HuH-7.5 (cell line): ENCODE measurements at regions not wholly inside any gene's neighbourhood (a gene's known extent, or its start where the extent isn't known, plus 50 kb on each side); places are given as distances from the start of the nearest gene placed in this dataset.
"Not testable (repeated sequence)": the region's sequence is repeated elsewhere in the genome, so short reads cannot be mapped to it uniquely, and the experiment has no call there.

Experiments
- DNase-seq: peaks from one replicate; pipeline ENCODE4 v3.0.0; 2011; ENCODE audit warnings: low spot score

DNA sequence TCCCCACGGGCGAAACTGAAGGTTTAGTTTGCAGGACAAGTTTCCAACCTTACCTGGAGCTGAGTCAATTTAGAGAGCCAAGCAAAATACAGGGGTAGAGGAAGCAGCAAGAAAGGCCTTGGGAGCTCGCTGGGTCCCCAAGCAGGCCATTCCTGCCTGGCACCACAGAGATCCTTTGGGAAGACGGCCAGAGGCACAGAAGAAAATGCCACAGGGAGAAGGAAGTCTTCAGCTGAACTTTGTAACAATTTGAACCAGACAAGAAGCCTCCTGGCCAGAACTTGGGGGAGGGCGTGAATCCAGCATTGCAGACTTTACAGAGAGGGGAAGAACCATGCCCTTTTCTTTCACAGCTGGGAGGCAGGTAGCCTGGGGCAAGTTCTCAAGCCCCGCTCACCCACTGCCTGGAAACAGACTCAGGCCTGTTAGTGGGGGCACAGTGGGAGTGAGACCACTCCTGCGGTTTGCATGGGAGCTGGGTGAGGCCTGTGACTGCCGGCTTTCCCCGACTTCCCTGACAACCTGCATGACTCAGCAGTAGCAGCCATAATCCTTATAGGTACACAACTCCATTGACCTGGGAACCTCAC is 259.4 kb downstream of the SETD4 start:
- DNase-seq, result not testable (repeated sequence)

DNA sequence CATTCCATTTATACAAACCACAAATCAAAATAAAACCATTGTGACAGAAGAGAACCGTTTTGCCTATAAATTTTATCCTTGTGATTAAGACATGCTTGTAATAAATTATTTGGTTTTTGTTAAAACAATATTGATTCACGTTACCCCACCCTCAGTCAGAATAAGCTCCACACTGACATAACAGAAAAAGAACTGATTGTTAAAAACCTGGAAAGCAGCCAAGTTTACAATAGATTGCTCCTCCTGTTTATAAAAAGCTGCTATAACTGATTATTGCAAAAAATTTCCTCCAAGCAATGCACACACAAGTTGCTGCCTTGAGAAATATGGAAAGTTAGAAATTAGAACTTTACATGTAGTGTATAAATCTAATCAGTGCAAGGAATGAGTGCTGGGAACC is 263.5 kb downstream of the SETD4 start:
- no peak for DNase-seq

DNA sequence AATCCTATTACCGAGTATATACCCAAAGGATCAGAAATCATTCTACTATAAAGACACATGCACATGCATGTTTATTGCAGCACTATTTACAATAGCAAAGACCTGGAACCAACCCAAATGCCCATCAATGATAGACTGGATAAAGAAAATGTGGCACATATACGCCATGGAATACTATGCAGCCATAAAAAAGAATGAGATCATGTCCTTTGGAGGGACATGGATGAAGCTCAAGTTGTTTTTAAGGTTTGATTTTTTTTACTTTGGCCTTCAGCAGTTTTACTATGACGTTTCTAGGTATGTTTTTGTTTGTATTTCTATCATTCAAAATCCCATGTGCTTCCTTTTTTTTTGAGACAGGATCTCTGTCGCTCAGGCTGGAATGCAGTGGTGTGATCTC is 265.8 kb downstream of the SETD4 start:
- not testable (repeated sequence) for DNase-seq

DNA sequence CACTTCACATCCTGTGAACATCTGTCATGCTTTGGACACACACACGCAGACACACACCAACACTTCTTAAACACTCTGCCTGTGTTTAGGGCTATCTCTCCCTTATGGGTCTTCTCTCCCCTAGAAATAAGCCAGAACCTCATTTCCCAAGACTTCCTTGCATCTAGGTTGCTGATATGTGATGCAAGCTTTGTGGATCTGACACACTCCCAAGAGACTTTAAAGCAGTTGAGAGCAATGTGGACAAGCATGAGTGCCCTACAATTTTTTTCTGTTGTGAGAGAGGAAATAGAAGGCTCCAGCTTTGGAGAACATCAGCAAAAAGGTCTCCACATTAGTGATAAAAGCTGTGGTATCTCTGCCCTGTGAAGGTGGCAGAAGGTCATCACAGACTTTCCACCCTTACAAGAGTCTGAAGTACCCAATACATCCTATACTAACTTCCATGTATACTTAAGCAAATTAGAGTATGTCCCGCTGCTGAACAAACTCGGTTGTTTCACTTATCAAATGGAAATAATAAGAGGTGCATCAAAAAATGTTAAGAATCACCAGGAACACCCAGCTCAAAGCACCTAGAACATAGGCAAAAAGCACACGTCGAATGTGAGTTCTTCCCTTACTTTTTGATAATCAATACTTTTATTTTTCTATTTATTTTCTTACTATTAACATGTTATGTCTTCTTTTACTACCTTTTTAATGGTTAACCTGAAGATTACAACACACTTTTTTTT is 267.6 kb downstream of the SETD4 start:
- no peak for DNase-seq

DNA sequence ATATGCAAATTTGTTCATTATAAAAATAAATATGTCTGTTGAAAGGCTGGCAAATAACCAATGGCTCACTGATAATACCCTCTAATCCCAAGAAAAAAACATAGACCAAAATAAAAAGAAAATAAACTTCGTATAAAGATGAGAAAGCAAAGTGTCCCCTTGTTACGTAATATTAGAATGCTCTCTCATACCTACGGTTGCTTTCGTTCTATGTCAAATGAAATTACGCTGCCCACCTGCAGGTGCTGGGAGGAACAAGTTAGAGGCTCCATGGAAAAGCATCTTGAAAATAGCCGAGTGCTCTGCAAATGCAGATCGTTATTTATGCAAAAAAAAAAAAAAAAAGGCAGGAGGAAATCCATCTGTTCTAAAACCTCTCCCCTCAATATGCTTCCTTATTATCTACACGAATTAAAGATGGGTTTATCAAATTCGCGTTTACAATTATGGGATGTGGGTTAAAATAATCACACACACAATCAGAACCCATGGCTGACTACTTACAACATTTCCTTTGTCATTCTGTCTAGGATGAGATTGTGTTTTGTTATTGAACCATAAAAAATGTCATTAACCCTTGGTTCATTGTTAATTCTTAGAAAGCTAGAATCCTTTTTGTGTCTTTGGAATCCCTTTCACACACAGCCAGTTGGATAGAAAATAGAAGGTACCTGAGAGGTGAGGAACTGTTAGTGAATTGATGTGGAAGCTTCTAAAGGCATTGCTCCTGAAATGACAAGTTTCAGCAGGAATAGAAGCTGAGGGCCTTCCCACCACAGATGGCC is 268.6 kb downstream of the SETD4 start:
- no peak for DNase-seq

DNA sequence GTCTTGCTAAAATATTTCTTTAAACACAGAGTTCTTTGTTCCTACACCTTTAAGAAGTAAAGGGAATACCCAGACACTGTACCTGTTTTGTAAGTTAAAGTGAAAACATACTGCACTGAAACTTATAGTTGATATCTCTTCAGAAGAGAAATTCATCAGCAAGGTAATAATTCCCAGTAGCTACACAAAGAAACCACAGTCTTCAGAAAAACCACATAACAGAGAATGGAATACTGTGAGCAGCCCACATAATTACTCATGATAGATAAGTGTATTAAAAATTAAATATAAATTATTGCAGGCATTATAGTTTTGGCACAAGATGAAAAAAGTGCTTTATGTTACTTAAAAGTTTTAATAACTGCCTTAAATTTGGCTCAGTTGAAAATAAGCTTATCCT is 276.6 kb downstream of the SETD4 start:
- DNase-seq, result no peak

DNA sequence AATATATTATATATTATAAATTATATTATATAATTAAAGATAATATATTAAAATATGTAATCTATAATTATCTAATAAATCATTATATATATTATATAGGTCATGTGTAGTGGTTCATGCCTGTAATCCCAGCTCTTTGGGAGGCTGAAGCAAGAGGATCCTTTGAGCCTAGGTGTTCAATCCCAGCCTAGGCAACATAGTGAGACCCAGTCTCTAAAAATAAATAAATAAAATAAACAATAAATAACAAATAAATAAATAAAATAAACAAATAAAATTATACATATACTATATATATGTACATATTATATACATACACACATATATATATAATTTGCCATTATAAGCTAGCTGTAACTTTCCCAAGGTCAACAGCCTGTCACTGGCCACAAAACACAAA is 277.7 kb downstream of the SETD4 start:
- DNase-seq, result no peak

DNA sequence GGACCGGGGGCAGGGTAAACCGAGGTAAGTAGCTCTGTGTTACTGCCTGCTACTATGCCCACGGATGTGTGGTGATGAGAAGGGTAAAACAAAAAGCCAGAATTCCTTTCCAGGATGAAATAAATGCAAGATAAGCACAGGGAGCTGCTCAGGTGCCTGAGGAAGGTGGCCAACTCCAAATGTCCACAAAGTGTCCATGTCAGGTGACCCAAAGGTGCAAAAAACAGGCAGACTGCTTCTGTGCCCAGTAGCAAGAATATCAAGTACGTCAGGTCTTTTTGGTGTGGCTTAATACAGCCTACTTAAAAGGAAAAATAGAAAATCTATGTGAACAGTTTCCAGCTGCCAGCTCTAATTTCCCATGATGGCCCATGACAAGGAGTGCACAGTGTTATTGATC is 279.3 kb downstream of the SETD4 start:
- no peak for DNase-seq

DNA sequence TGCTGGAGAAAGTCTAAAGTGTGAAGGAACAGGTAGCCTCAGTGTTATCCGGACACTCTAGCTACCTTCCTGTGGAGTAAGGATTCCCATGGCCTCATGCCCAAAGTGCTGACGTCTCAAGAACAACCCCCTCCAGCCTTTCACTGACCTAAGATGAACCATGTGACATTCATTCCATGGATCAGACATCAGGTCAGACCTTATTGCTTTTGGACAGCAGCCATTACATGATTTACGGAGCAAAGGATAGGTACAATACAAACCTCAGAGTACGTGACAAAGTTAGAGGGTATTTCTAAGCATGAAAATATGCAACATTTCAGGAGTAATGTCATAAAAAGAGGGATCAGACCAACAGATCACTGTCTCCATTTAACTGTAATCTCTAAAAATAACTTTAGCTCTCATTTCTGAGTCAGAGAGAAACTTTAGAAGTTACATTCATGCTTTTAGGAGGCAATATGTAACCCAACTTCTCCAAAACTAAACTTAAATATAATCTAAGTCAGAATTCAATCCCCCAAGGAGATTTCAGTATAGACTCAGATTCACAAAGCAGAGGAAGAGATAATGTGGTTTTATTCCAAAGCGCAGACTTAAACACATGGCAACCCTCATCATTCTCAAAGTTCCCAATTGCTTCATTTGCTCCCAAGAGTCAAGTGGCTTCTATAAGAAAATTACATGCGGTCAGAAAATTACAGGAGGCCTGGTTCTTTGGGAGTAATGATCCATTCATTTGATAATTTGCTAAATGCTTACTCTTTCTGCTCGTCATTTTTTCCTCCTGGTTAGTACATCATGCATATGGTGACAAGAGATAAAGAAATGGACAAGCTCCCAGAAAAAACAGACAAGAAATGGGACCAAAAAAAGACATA is 280.4 kb downstream of the SETD4 start:
- DNase-seq, result no peak

DNA sequence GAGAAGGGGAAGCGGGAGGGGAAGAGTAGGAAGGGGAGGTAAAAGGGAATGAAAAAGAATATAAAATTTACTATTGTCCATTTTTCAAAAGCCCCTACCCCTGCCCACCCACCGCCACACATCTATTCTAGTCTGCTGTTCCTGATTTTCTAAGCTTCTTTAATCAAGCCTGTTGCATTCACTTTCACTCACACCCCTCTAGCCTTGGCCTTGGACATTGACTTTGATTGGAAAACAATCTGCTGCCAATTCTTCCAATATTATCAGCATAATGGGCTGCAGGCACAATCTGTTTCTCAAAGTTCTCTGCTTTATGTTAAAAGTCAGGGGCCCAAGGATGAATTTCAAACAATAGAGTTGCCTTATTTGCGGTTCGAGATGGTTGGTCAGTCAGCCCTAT is 281.2 kb downstream of the SETD4 start:
- no peak for DNase-seq

DNA sequence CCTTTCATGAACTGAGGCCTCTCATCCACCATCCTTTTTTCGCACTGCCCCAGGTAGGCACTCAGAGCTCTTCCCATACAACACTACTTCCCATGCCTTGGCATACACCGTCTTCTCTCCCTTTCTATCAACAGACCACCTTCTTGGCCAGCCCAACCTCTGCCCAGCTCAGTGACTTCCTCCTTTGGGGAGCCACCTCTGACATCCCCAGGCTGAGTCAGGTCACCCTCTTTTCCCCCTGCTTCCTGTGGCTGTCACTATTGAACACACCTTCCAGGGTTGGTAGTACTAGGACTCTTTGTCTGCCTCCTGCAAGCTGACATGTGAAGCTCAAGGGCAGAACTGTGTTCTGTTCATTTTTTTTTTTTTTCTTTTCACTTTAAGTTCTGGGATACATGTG is 283.2 kb downstream of the SETD4 start:
- no peak for DNase-seq

DNA sequence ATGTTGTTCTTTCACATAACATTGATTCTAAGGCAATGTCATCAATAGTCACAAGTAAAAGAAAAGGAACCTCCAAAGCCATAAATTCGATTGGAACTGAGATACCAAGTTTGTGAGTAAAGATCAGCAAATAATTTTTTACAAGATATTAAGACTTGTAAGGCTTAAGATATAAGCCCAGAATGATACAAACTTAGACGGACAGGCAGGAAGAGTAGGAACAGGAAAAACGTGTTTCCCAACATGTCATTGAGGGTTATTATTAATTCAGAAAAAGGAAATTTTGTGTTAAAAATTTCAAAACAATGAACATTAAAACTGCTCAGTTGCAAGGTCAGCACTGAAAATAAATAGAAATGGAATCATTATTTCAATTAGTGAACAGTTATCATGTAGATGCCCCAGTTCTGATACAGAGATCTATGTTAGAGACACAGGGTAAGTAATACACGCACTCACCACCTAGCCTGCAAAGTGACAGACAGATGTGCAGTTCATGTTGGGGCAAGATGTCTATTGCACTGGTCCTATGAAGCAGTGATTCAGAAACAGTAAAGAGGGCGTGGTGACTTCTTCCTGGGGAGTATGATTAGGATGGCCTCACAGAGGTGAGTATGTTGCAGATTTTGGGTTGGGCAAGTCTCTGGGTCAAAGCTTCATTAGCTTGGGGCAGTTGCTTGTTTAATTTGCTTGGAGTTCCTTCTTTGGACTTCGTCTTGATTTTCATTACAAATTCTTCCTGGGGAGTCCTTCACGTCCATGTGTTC is 284.4 kb downstream of the SETD4 start:
- DNase-seq, result no peak

DNA sequence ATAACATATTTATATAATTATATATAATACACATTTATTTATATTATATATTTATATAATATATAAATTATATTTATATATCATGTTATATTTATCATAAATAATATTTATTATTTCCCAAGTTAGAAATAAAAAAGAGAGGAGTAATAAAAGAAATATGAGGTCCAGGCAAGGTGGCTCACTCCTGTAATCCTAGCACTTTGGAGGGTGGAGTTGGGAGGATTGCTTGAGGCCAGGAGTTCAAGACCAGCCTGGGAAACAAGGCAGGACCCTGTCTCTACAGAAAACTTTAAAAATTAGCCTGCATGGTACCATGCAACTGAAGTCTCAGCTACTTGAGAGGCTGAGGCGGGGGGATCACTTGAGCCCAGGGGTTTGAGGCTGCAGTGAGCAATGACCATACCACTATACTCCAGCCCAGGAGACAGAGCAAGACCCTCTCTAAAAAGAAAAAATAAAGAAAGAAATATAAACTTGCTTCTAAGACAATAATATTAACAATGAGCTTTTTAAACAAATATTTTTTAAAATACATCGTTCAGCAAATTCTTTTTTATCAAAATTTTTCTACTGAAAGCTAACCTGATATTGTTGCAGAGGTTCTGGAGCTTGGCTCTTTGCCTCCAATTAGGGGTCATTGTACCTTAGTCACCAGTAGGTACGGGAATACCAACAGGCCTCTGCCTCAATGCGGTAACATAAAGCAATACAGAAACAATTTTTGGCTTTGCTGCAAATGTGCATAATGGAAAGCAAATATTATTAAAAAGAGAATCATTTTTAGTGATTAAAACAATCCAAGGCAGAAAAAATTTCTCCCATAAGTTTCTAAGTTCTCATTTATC is 290.0 kb downstream of the SETD4 start:
- no peak for DNase-seq

DNA sequence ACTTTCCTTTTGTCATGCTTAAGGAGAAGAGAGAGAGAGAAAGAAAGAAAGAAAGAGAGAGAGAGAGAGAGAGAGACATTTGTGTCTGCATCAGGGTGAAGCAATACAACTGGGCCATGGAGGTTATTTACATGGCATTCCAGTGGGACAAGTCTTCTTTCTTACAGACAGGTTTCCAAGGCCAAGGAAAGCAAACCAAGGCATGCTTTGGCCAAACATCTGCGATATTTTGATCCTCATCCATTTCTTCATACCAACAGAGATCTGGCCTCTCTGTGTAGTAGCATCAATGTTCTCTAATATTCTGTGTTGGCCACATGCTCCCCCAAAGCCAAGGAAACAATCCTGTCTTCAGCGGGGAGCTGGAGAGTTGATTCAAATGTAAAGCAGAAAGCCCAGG is 292.1 kb downstream of the SETD4 start:
- DNase-seq, result no peak

DNA sequence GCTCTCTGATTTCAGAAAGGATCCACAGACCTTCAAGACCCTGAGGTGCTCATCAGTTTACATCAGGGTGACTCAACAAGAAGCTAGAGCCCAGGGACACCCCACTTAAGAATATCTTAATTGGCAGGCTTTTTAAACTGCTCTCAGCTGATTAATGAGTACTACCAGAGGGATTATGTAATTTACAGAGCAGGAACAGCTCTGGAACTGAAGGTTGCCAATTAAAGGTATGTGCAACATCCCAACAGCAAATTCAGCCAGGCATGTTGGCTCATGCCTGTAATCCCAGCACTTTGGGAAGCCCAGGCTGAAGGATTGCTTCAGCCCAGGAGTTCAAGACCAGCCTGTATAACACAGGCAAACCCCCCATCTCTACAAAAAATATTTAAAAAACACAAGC is 295.7 kb downstream of the SETD4 start:
- DNase-seq, result no peak

DNA sequence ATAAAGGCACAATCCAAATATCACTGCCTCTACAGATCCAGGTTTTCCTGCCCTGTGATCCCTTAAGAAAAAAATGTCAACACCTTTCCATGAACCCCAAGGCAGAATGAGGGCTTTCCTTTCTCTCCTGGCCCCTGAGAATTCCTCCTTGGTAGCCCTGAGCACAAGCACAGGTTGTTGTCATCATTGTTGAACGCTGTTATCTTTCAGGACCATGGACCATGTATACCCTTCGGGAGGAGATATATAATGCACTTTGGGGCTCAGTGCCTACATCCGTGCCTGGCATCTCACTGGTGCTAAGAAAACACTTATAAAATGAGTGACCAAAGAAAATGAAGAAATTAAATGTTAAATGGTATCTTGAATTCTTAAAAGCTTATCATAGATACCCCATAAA is 296.2 kb downstream of the SETD4 start:
- DNase-seq, result no peak

DNA sequence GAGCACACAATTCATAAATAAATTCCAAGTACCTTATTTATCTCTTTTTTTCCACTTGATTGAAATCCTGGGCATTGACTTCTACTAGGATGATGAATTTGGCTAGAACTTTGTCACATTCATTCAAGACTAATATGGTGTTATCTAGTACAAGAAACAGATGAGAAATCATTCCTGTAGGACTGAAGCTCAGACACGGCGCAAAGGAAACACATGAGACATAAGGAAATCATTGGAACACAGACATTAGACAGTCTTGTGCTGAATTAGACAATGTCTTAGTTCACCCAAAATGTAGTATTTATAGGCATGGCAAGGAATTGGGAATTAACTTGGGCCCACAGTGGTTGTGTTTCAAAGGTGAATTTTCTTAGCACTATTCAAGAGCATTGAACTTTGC is 305.7 kb downstream of the SETD4 start:
- no peak for DNase-seq

DNA sequence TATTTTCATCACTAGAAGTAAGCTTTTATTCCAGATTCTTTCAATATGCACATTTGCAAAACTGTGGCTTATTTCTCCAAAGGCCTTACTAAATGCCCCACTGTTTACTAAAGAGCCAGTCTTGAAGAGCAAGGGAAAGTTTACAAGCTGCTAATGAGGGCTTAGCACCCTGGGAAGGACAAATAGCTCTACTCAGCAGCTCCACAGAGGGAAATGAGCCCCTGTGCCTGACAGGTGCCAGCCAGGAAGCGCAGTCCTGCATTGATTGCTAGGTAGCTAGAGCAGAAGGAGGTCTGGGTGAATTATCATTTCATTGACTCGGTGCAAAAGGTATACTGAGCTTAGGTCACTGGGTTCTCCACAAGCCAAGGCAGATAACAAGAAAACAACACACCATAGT is 307.0 kb downstream of the SETD4 start:
- DNase-seq, result no peak

DNA sequence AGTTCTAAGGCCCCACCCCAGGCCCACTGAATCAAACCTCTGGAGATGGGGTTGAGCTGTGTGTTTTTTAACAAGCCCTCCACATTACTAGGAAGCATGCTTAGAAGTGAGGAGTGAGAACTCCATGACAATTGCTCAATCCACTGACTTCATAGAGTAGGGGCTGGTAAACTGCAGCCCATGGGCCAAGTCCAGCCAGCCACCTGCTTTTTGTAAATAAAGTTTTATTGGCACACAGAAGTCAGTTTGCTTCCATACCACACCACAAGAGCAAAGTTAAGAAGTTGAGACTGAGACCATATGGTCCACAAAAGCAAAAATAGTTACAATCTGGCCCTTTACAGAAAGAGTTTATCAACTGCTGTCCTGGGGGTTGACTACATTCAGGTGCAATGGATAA is 309.2 kb downstream of the SETD4 start:
- DNase-seq, result no peak

DNA sequence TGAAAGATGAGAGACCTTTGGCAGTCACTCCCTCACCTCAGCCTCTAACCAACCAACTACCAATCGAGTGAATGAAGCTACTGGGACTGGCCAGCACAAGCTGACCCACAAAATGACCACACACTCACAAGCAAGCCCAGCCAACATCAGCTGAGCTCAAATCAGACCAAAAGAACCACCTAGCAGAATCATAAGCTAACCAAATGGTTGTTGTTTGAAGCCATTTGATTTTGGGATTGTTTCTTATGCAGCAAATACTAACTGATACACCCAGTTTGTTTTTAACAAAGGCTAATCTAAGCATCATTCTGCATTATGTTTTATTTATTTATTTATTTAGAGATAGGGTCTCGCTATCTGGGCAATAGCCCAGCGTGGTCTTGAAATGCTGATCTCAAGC is 310.4 kb downstream of the SETD4 start:
- no peak for DNase-seq
